ENCODE measurements at regions not wholly inside any gene's neighbourhood (a gene's known extent, or its start where the extent isn't known, plus 50 kb on each side); places are given as distances from the start of the nearest gene placed in this dataset.

- no peak for TF ChIP-seq CTCF (IDR thresholded peaks at IDR 0.05)
- TF ChIP-seq ZFX (IDR thresholded peaks at IDR 0.05; ENCODE audit: borderline replicate concordance), result no peak
These were observed 426.8 kb upstream of the CADM1 start for GRCh38 chr11:115930886-115931547.

All from 22Rv1 (cell line).